HCT116 (cell line): ENCODE measurements at regions not wholly inside any gene's neighbourhood (a gene's known extent, or its start where the extent isn't known, plus 50 kb on each side); places are given as distances from the start of the nearest gene placed in this dataset.

Experiments used
- CEBPB ChIP-seq: IDR thresholded peaks from 2 replicates; pipeline ENCODE4 v1.6.1; 2012; ENCODE audit warnings: low read depth
- CTCF ChIP-seq, 3 experiments: fragments of 200-600 bp in 1 of 3; sonication (generic) in 1 of 3; IDR thresholded peaks in 2 of 3; conservative IDR thresholded peaks in 1 of 3; 2 replicates each; pipeline ENCODE4 v1.5.1; 2012 to 2017; ENCODE audit warnings: low read depth in 2 of 3, low read length in 2 of 3, antibody characterized with exemption in 1 of 3, borderline replicate concordance in 1 of 3, control low read depth in 1 of 3, mild to moderate bottlenecking in 1 of 3, mixed read lengths in 1 of 3, mixed run types in 1 of 3, moderate library complexity in 1 of 3; ENCODE audit not compliant: insufficient read depth in 1 of 3
- YY1 ChIP-seq: IDR thresholded peaks from 2 replicates; pipeline ENCODE4 v1.6.1; 2011; ENCODE audit warnings: low read length, low read depth, moderate library complexity, mild to moderate bottlenecking; ENCODE audit not compliant: insufficient replicate concordance; ENCODE audit errors: extremely low read depth
- ZFX ChIP-seq: fragments of 450-650 bp; IDR thresholded peaks from 2 replicates; pipeline ENCODE4 v1.6.1; 2017

DNA sequence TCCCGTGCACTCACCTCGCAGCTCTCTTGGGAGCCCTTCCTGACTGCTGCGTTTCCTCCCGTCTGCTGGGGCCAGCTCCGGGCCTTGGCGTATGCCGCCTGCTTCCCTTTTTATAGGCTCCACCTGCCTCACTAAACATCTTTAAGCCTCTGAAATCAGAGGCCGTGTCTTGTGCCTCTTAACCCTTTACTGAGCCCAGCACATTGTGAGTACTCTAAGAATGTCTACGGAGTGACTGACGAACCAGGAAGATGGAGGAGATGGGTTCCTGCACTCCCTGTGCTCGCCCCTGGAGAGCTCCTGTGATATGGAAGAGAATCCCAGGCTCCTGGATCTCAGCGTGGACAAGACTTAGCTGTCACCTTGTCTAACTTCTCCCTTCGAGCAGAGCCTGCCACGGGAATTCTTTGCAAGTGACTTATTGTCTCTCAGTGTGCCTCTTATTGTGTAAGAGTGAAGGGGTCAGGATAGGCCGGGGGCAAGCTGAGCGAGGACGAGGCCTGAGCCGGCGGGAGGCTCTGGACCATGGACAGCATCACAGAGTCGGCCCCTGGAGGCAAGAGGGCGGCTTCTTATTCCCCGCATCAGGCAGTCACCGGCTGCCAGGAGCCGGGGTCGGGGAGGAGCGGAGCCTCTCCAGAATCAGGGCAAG lies 70.9 kb upstream of the CCDC167 start:
- no peak for TF ChIP-seq CTCF (IDR thresholded peaks at IDR 0.05 in 2 of 3, conservative IDR thresholded peaks at IDR 0.05 in 1 of 3; ENCODE audit: borderline replicate concordance in 1 of 3, insufficient read depth in 1 of 3, low read depth in 2 of 3, low read length in 2 of 3)
- TF ChIP-seq ZFX = no peak
- TF ChIP-seq CEBPB = no peak
- no peak for TF ChIP-seq YY1
